HG02970 (cell line): ENCODE measurements at regions not wholly inside any gene's neighbourhood (a gene's known extent, or its start where the extent isn't known, plus 50 kb on each side); places are given as distances from the start of the nearest gene placed in this dataset.

ENCODE experiments used
- ATAC-seq: cut with Tn5 transposase; IDR thresholded peaks from one replicate; pipeline ENCODE4 v1.9.1; 2021; ENCODE audit warnings: mild to moderate bottlenecking, moderate library complexity, moderate number of reproducible peaks; ENCODE audit not compliant: unreplicated experiment, low FRiP score

- ATAC-seq: no peak
Observed at GRCh38 chr5:20514145-20514544, 526.1 kb upstream of the CDH18 start.

GRCh38 chr5:20500546-20500945 lies 512.5 kb upstream of the CDH18 start:
- no peak for ATAC-seq

GRCh38 chr5:20498926-20499325 lies 510.9 kb upstream of the CDH18 start:
- ATAC-seq: no peak

- no peak for ATAC-seq
Observed at GRCh38 chr5:20498102-20498501, 510.1 kb upstream of the CDH18 start.

GRCh38 chr5:20497356-20497755 lies 509.4 kb upstream of the CDH18 start:
- ATAC-seq: no peak

- no peak for ATAC-seq
Observed at GRCh38 chr5:20494706-20495105, 506.7 kb upstream of the CDH18 start.

GRCh38 chr5:20486826-20487225 lies 498.8 kb upstream of the CDH18 start:
- ATAC-seq: no peak

GRCh38 chr5:20476016-20476415 lies 488.0 kb upstream of the CDH18 start:
- ATAC-seq: no peak

- ATAC-seq: no peak
Observed at GRCh38 chr5:20470997-20471396, 483.0 kb upstream of the CDH18 start.

- no peak for ATAC-seq
Observed at GRCh38 chr5:20469792-20470191, 481.8 kb upstream of the CDH18 start.

GRCh38 chr5:20469390-20469789 lies 481.4 kb upstream of the CDH18 start:
- no peak for ATAC-seq

- no peak for ATAC-seq
Observed at GRCh38 chr5:20466512-20466911, 478.5 kb upstream of the CDH18 start.

- ATAC-seq: no peak
Observed at GRCh38 chr5:20463206-20463605, 475.2 kb upstream of the CDH18 start.

GRCh38 chr5:20446121-20446520 lies 458.1 kb upstream of the CDH18 start:
- no peak for ATAC-seq

GRCh38 chr5:20445326-20445860 lies 457.4 kb upstream of the CDH18 start:
- no peak for ATAC-seq

GRCh38 chr5:20434786-20435185 lies 446.8 kb upstream of the CDH18 start:
- no peak for ATAC-seq

GRCh38 chr5:20420991-20421595 lies 433.1 kb upstream of the CDH18 start:
- no peak for ATAC-seq
